HepG2 (cell line): ENCODE measurements at regions not wholly inside any gene's neighbourhood (a gene's known extent, or its start where the extent isn't known, plus 50 kb on each side); places are given as distances from the start of the nearest gene placed in this dataset.

Experiments
- ATAC-seq: fragments of 200-7000 bp; cut with Tn5 transposase; 3 replicates; pipeline ENCODE4 v1.9.1; 2020; ENCODE audit warnings: mild to moderate bottlenecking, moderate library complexity
- BruUV-seq: library from RNA; stranded (reverse); fragments of 400-500 nt; replicated peaks from 2 replicates; lab custom pipeline; 2021; lab: Mats Ljungman, UMichigan
- CTCF ChIA-PET: fragments of 300-600 bp; formaldehyde crosslinking; extraction: SDS; loops from one replicate; lab custom pipeline; 2021; ENCODE audit warnings: low total read pairs, inconsistent platforms, low intra/inter-chr PET ratio; lab: Yijun Ruan, JAX
- POLR2A ChIA-PET: fragments of 350-600 bp; sonication (Branson Sonifier 250); formaldehyde crosslinking; loops from one replicate; lab custom pipeline; 2020; ENCODE audit warnings: antibody characterized with exemption, inconsistent platforms; lab: Yijun Ruan, JAX
- DNase-seq: peaks from one replicate; pipeline ENCODE4 v3.0.0-alpha.2; 2015; ENCODE audit warnings: low spot score
- FAIRE-seq: peaks from 3 replicates; lab custom pipeline; 2011; peaks lifted over from hg19 to GRCh38; lab: Jason Lieb, UNC
- H2AFZ ChIP-seq: one replicate; pipeline ENCODE4 v1.6.1; 2011; ENCODE audit warnings: low read length, inconsistent platforms
- H3K27ac ChIP-seq: fragments of 300-600 bp; 3 replicates; pipeline ENCODE4 v1.8.0; 2011; ENCODE audit warnings: mixed run types, mild to moderate bottlenecking, mixed read lengths, low read length, inconsistent platforms; ENCODE audit not compliant: insufficient read depth; ENCODE audit errors: extremely low read length
- H3K27me3 ChIP-seq, 2 experiments: fragments of 200-600 bp in 1 of 2; 2 replicates in 1 of 2; 3 replicates in 1 of 2; pipeline versions ENCODE4 v1.6.0 to v1.8.0; 2011; ENCODE audit warnings: low read length in 2 of 2, mild to moderate bottlenecking in 2 of 2, moderate library complexity in 2 of 2, inconsistent platforms in 1 of 2; ENCODE audit not compliant: insufficient read depth in 2 of 2, control insufficient read depth in 1 of 2
- H3K36me3 ChIP-seq, 2 experiments: fragments of 200-600 bp in 1 of 2; replicated peaks in 1 of 2; 2 replicates in 1 of 2; 3 replicates in 1 of 2; pipeline versions ENCODE4 v1.5.1 to v1.8.0; 2011; ENCODE audit warnings: low read length in 2 of 2, inconsistent platforms in 1 of 2; ENCODE audit not compliant: insufficient read depth in 2 of 2, control insufficient read depth in 1 of 2
- H3K4me1 ChIP-seq: 2 replicates; pipeline ENCODE4 v1.5.1; 2012; ENCODE audit warnings: low read length, inconsistent platforms; ENCODE audit not compliant: insufficient read depth
- H3K4me2 ChIP-seq: 2 replicates; pipeline ENCODE4 v1.6.0; 2011; ENCODE audit warnings: low read depth, low read length, inconsistent platforms
- H3K4me3 ChIP-seq, 3 experiments: fragments of 200-600 bp in 1 of 3; sonication (generic), shearing (Covaris generic) in 1 of 3; replicated peaks in 1 of 3; 2 replicates each; pipeline ENCODE4 v1.5.1; 2011 to 2016; ENCODE audit warnings: low read length in 3 of 3, inconsistent platforms in 2 of 3, low read depth in 2 of 3, mild to moderate bottlenecking in 2 of 3, control low read depth in 1 of 3, mixed read lengths in 1 of 3; ENCODE audit not compliant: insufficient read depth in 1 of 3
- H3K79me2 ChIP-seq: one replicate; pipeline ENCODE4 v1.6.1; 2011; ENCODE audit warnings: low read length, inconsistent platforms; ENCODE audit not compliant: insufficient read depth
- H3K9ac ChIP-seq: 2 replicates; pipeline ENCODE4 v1.6.0; 2011; ENCODE audit warnings: mild to moderate bottlenecking, low read depth, low read length, inconsistent platforms; ENCODE audit not compliant: insufficient read depth
- H3K9me3 ChIP-seq: 2 replicates; pipeline ENCODE4 v1.5.1; 2012; ENCODE audit warnings: mild to moderate bottlenecking, low read length
- H4K20me1 ChIP-seq: 2 replicates; pipeline ENCODE4 v1.6.0; 2011; ENCODE audit warnings: inconsistent platforms, mild to moderate bottlenecking, low read length, moderate library complexity; ENCODE audit not compliant: insufficient read depth
- POLR2AphosphoS5 ChIP-seq: IDR thresholded peaks from 2 replicates; pipeline ENCODE4 v1.6.1; 2012; ENCODE audit warnings: low read depth, low read length
- ZNF274 ChIP-seq: sonication (generic); formaldehyde crosslinking; IDR thresholded peaks from 2 replicates; pipeline ENCODE4 v1.5.1; 2020; ENCODE audit warnings: mild to moderate bottlenecking, missing genetic modification reagents
- ZNF337 ChIP-seq: sonication (generic); formaldehyde crosslinking; IDR thresholded peaks from 2 replicates; pipeline ENCODE4 v1.5.1; 2020; ENCODE audit warnings: missing genetic modification reagents, low read depth, mild to moderate bottlenecking, borderline replicate concordance
- ZNF530 ChIP-seq: sonication (generic); formaldehyde crosslinking; IDR thresholded peaks from 2 replicates; pipeline ENCODE4 v1.5.0; 2020; ENCODE audit warnings: low read depth, mild to moderate bottlenecking, missing genetic modification reagents
- ZNF609 ChIP-seq: sonication (generic); formaldehyde crosslinking; IDR thresholded peaks from 2 replicates; pipeline ENCODE4 v1.4.0; 2020; ENCODE audit warnings: mild to moderate bottlenecking, missing genetic modification reagents, borderline replicate concordance
- WGBS: methylation state at CpG from one replicate; pipeline ENCODE4 v1.1.6; 2017; ENCODE audit warnings: low lambda C conversion rate; 5-methylcytosine and 5-hydroxymethylcytosine counted together
- in situ Hi-C: cut with HindIII; loops from 2 replicates; pipeline ENCODE4 v1.10.0; 2017; ENCODE audit warnings: low pct_unique_long_range_greater_than_20kb; ENCODE audit not compliant: extremely low pct_ligation_motif_present
- intact Hi-C: fragments of 100-400 bp; cut with micrococcal nuclease; formaldehyde crosslinking; loops from one replicate; pipeline ENCODE4 v1.10.0; 2022; ENCODE audit not compliant: unreplicated experiment
- TF ChIP-seq, protein P1 (sequence below): sonication (generic); formaldehyde crosslinking; IDR thresholded peaks from 2 replicates; pipeline ENCODE4 v1.4.0; 2020; ENCODE audit warnings: missing genetic modification reagents
- TF ChIP-seq, protein P2 (sequence below): sonication (generic); formaldehyde crosslinking; conservative IDR thresholded peaks from 2 replicates; pipeline ENCODE4 v1.4.0; 2020; ENCODE audit warnings: missing genetic modification reagents

GRCh38 chr1:60151311-60151710, 77.7 kb upstream of the C1orf87 start:
- Histone ChIP-seq H3K9ac (no peak overlapping the region), H3K27ac (no peak overlapping the region), H3K4me1 (no peaks in the 10 kb centered on the region), H3K27me3 (no peaks in the 10 kb centered on the region; a peak in 1 of 5 replicates), H3K4me2 (no peak overlapping the region), H3K36me3 (no peaks in the 10 kb centered on the region), H2AFZ (no peak overlapping the region), H3K9me3 (no peaks in the 10 kb centered on the region), H4K20me1 (no peaks in the 10 kb centered on the region), H3K79me2 (no peaks in the 10 kb centered on the region), H3K4me3 (no peak overlapping the region)
- ATAC-seq (no peak), DNase-seq (no peak), FAIRE-seq (no peak)
- intact Hi-C loops (no loop called here), in situ Hi-C loops (no loop called here)
- BruUV-seq, result no TSS peak
- POLR2A ChIA-PET, result no interaction called here
- TF ChIP-seq ZNF274 (CRISPR knock-in tag) (no peak), ZNF337 (no peak), POLR2AphosphoS5 (no peak), ZNF530 (CRISPR knock-in tag) (no peak)
- TF ChIP-seq, protein P1, sequence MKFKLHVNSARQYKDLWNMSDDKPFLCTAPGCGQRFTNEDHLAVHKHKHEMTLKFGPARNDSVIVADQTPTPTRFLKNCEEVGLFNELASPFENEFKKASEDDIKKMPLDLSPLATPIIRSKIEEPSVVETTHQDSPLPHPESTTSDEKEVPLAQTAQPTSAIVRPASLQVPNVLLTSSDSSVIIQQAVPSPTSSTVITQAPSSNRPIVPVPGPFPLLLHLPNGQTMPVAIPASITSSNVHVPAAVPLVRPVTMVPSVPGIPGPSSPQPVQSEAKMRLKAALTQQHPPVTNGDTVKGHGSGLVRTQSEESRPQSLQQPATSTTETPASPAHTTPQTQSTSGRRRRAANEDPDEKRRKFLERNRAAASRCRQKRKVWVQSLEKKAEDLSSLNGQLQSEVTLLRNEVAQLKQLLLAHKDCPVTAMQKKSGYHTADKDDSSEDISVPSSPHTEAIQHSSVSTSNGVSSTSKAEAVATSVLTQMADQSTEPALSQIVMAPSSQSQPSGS (CRISPR knock-in tag), result no peak
- TF ChIP-seq, protein P2, sequence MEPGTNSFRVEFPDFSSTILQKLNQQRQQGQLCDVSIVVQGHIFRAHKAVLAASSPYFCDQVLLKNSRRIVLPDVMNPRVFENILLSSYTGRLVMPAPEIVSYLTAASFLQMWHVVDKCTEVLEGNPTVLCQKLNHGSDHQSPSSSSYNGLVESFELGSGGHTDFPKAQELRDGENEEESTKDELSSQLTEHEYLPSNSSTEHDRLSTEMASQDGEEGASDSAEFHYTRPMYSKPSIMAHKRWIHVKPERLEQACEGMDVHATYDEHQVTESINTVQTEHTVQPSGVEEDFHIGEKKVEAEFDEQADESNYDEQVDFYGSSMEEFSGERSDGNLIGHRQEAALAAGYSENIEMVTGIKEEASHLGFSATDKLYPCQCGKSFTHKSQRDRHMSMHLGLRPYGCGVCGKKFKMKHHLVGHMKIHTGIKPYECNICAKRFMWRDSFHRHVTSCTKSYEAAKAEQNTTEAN (CRISPR knock-in tag), result no peak
- WGBS, result 34% methylated on average over 3 of the region's 3 CpGs
- CTCF ChIA-PET, result no interaction called here

- Histone ChIP-seq H3K79me2 (no peaks in the 10 kb centered on the region), H2AFZ (no peak overlapping the region), H3K4me1 (no peaks in the 10 kb centered on the region), H3K36me3 (no peaks in the 10 kb centered on the region), H3K27me3 (no peaks in the 10 kb centered on the region), H3K9ac (no peak overlapping the region), H3K4me2 (no peak overlapping the region), H3K9me3 (no peaks in the 10 kb centered on the region), H3K4me3 (no peak overlapping the region), H4K20me1 (no peaks in the 10 kb centered on the region), H3K27ac (no peak overlapping the region)
- FAIRE-seq (no peak), DNase-seq (no peak), ATAC-seq (no peak)
- in situ Hi-C loops, result no loop called here
- no TSS peak for BruUV-seq
- intact Hi-C loops, result no loop called here
- ChIA-PET POLR2A (no interaction called here), CTCF (no interaction called here)
- WGBS, result 0% methylated on average over 2 of the region's 2 CpGs
- no peak for TF ChIP-seq ZNF609 (CRISPR knock-in tag)
Observed at GRCh38 chr1:60149251-60149650, 75.7 kb upstream of the C1orf87 start.
